HCT116 (cell line): ENCODE measurements at regions not wholly inside any gene's neighbourhood (a gene's known extent, or its start where the extent isn't known, plus 50 kb on each side); places are given as distances from the start of the nearest gene placed in this dataset.

Experiments
- EZH2 ChIP-seq: fragments of 200-600 bp; sonication (generic); IDR thresholded peaks from 2 replicates; pipeline ENCODE4 v1.6.1; 2017; ENCODE audit warnings: antibody characterized with exemption, mixed run types
- POLR2A ChIP-seq: IDR thresholded peaks from 2 replicates; pipeline ENCODE4 v1.7.0; 2011; ENCODE audit warnings: borderline replicate concordance; ENCODE audit not compliant: insufficient read depth, insufficient read length; ENCODE audit errors: extremely low read depth
- POLR2AphosphoS5 ChIP-seq: IDR thresholded peaks from 2 replicates; pipeline ENCODE4 v1.6.1; 2011; ENCODE audit warnings: mild to moderate bottlenecking, low read depth, low read length, moderate library complexity
- RAD21 ChIP-seq: IDR thresholded peaks from 2 replicates; pipeline ENCODE4 v1.6.1; 2012; ENCODE audit warnings: low read depth, mild to moderate bottlenecking
- ZFX ChIP-seq: fragments of 450-650 bp; IDR thresholded peaks from 2 replicates; pipeline ENCODE4 v1.6.1; 2017

DNA sequence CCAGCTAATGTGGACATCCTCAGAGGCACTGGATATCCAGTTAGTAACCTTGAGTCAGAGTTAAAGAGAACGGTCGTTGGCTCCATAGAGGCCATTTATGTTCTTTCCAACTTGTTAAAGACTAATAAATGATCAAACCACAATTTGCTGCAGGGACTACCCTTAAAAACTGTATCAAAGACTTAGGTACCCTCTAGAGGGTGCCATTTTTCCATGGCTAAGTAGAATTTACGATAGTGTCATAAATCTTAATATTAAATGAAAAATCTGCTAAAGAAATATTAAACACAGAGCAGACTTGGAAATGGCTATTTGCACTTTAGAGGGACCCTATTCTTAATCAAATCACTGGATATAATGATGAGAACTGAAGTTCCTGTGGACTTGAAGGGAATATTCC is 685.2 kb upstream of the CHORDC1 start:
- TF ChIP-seq POLR2AphosphoS5: no peak
- no peak for TF ChIP-seq ZFX
- TF ChIP-seq EZH2: no peak
- TF ChIP-seq RAD21: no peak
- TF ChIP-seq POLR2A: no peak
